Smooth muscle cell (in vitro differentiated cells): ENCODE measurements at regions not wholly inside any gene's neighbourhood (a gene's known extent, or its start where the extent isn't known, plus 50 kb on each side); places are given as distances from the start of the nearest gene placed in this dataset.

Experiments used
- DNase-seq: peaks from one replicate; lab custom pipeline; 2025; ENCODE audit not compliant: unreplicated experiment; lab: John Stamatoyannopoulos, UW
- H2AFZ ChIP-seq: fragments of 200-600 bp; sonication (generic); 2 replicates; pipeline ENCODE4 v1.6.0; 2016; ENCODE audit warnings: antibody characterized with exemption, low read depth, mild to moderate bottlenecking
- H3F3A ChIP-seq: fragments of 200-600 bp; sonication (generic); 2 replicates; pipeline ENCODE4 v1.6.0; 2017; ENCODE audit warnings: antibody characterized with exemption, low read depth
- H3K27ac ChIP-seq: fragments of 200-600 bp; sonication (generic); 2 replicates; pipeline ENCODE4 v1.5.1; 2016; ENCODE audit warnings: low read depth, mild to moderate bottlenecking
- H3K27me3 ChIP-seq: fragments of 200-600 bp; sonication (generic); 2 replicates; pipeline ENCODE4 v1.6.1; 2016; ENCODE audit warnings: low read depth, mild to moderate bottlenecking
- H3K36me3 ChIP-seq: fragments of 200-600 bp; sonication (generic); 2 replicates; pipeline ENCODE4 v1.5.1; 2016; ENCODE audit warnings: low read depth
- H3K4me1 ChIP-seq: fragments of 200-600 bp; sonication (generic); 2 replicates; pipeline ENCODE4 v1.5.1; 2016; ENCODE audit warnings: low read depth
- H3K4me2 ChIP-seq: fragments of 200-600 bp; sonication (generic); 2 replicates; pipeline ENCODE4 v1.6.0; 2016; ENCODE audit warnings: mild to moderate bottlenecking
- H3K4me3 ChIP-seq: fragments of 200-600 bp; sonication (generic); 2 replicates; pipeline ENCODE4 v1.5.1; 2016; ENCODE audit warnings: mild to moderate bottlenecking
- H3K79me2 ChIP-seq: fragments of 200-600 bp; sonication (generic); 2 replicates; pipeline ENCODE4 v1.6.0; 2016; ENCODE audit warnings: low read depth, mild to moderate bottlenecking
- H3K9ac ChIP-seq: fragments of 200-600 bp; sonication (generic); 2 replicates; pipeline ENCODE4 v1.6.0; 2016; ENCODE audit warnings: low read depth
- H3K9me3 ChIP-seq: fragments of 200-600 bp; sonication (generic); replicated peaks from 2 replicates; pipeline ENCODE4 v1.5.1; 2016; ENCODE audit warnings: low read depth
- H4K20me1 ChIP-seq: fragments of 200-600 bp; sonication (generic); 2 replicates; pipeline ENCODE4 v1.6.0; 2016; ENCODE audit warnings: low read depth
- WGBS: methylation state at CpG from one replicate; pipeline ENCODE4 v1.1.7; 2016; ENCODE audit warnings: low lambda C conversion rate; 5-methylcytosine and 5-hydroxymethylcytosine counted together
- TF ChIP-seq, protein P1 (sequence below): fragments of 200-600 bp; sonication (generic); IDR thresholded peaks from 2 replicates; pipeline ENCODE4 v1.5.1; 2017; ENCODE audit warnings: borderline replicate concordance, mild to moderate bottlenecking, antibody characterized with exemption; ENCODE audit not compliant: insufficient read depth, poor library complexity, severe bottlenecking

DNA sequence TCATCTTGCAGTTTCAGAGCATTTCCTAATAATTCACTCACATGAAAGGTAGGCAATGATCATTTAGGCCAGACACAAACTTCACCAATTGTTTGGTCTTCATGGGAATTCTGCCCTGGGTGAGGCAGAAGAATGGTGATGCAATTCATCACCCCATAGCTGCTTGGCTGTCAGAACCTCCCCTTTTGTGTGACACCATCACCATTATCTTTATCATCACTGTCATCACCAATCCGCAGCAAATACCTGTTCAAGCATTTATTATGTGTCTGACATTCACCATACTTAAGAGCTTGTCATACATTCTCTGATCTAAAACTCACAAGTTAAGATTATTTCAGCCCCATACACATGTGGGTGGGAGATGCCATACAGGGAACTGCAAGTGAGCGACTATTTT lies 799.5 kb upstream of the LRRN3 start:
- TF ChIP-seq, protein P1, sequence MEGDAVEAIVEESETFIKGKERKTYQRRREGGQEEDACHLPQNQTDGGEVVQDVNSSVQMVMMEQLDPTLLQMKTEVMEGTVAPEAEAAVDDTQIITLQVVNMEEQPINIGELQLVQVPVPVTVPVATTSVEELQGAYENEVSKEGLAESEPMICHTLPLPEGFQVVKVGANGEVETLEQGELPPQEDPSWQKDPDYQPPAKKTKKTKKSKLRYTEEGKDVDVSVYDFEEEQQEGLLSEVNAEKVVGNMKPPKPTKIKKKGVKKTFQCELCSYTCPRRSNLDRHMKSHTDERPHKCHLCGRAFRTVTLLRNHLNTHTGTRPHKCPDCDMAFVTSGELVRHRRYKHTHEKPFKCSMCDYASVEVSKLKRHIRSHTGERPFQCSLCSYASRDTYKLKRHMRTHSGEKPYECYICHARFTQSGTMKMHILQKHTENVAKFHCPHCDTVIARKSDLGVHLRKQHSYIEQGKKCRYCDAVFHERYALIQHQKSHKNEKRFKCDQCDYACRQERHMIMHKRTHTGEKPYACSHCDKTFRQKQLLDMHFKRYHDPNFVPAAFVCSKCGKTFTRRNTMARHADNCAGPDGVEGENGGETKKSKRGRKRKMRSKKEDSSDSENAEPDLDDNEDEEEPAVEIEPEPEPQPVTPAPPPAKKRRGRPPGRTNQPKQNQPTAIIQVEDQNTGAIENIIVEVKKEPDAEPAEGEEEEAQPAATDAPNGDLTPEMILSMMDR = no peak
- H4K20me1 ChIP-seq = no peaks in the 10 kb centered on the region
- DNase-seq = no peak
- no peaks in the 10 kb centered on the region for H3K79me2 ChIP-seq
- no peaks in the 10 kb centered on the region for H3K4me1 ChIP-seq
- H3K36me3 ChIP-seq = no peaks in the 10 kb centered on the region
- H3K27me3 ChIP-seq = no peaks in the 10 kb centered on the region
- H3K4me3 ChIP-seq = no peak overlapping the region
- no peak overlapping the region for H3K27ac ChIP-seq
- no peak overlapping the region for H2AFZ ChIP-seq
- no peaks in the 10 kb centered on the region for H3F3A ChIP-seq
- H3K4me2 ChIP-seq = no peak overlapping the region
- no peak overlapping the region for H3K9ac ChIP-seq
- 85% methylated on average over 2 of the region's 2 CpGs for WGBS
- H3K9me3 ChIP-seq = no peaks in the 10 kb centered on the region

- no peak for DNase-seq
- H3K4me1 ChIP-seq = no peaks in the 10 kb centered on the region
- no peaks in the 10 kb centered on the region for H4K20me1 ChIP-seq
- H3K27me3 ChIP-seq = no peaks in the 10 kb centered on the region
- TF ChIP-seq, protein P1 = no peak
- no peak overlapping the region for H3K27ac ChIP-seq
- no peaks in the 10 kb centered on the region for H3K9me3 ChIP-seq
- no peaks in the 10 kb centered on the region for H3K79me2 ChIP-seq
- no peak overlapping the region for H3K9ac ChIP-seq
- H3K4me2 ChIP-seq = no peak overlapping the region
- H2AFZ ChIP-seq = no peak overlapping the region
- WGBS = 89% methylated on average over 1 of the region's 1 CpG
- no peak overlapping the region for H3K4me3 ChIP-seq
- H3K36me3 ChIP-seq = no peaks in the 10 kb centered on the region
- H3F3A ChIP-seq = no peaks in the 10 kb centered on the region
Observed at GRCh38 chr7:110296321-110296720, 794.6 kb upstream of the LRRN3 start.

DNA sequence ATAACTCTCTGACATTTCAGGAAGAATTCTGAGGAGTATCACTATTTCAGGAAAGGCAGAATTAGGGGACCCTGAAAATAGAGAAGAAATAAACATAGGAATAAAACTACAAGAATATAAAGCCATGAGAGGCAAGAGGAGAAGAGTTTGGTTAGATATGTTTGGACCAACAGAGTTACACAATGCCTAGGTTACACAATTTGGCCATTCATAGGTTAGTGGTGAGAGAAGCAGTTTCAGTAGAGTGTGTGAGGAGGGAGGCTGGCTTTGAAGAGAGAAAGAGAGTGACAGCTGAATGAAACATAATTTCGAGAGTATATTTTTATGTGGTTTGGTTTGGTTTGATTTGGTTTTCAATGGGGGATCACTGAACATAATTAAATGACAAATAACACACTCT lies 783.2 kb upstream of the LRRN3 start:
- Histone ChIP-seq H3F3A (no peaks in the 10 kb centered on the region), H3K27ac (no peak overlapping the region), H3K4me2 (no peak overlapping the region), H3K9me3 (no peaks in the 10 kb centered on the region), H3K36me3 (no peaks in the 10 kb centered on the region), H3K4me1 (no peaks in the 10 kb centered on the region), H3K9ac (no peak overlapping the region), H4K20me1 (no peaks in the 10 kb centered on the region), H3K79me2 (no peaks in the 10 kb centered on the region), H3K27me3 (no peaks in the 10 kb centered on the region), H2AFZ (no peak overlapping the region), H3K4me3 (no peak overlapping the region)
- DNase-seq = no peak
- WGBS = 91% methylated on average over 1 of the region's 1 CpG
- TF ChIP-seq, protein P1 = no peak

GRCh38 chr7:110308791-110309190 lies 782.1 kb upstream of the LRRN3 start:
- 61% methylated on average over 5 of the region's 5 CpGs for WGBS
- H3K4me2 ChIP-seq = no peak overlapping the region

More at GRCh38 chr7:110308791-110309190, 782.1 kb upstream of the LRRN3 start:
- Histone ChIP-seq H2AFZ (no peak overlapping the region), H3K4me1 (no peaks in the 10 kb centered on the region), H3K36me3 (no peaks in the 10 kb centered on the region), H3K27ac (no peak overlapping the region), H4K20me1 (no peaks in the 10 kb centered on the region), H3K27me3 (no peaks in the 10 kb centered on the region), H3K9ac (no peak overlapping the region), H3K79me2 (no peaks in the 10 kb centered on the region), H3K9me3 (no peaks in the 10 kb centered on the region), H3K4me3 (no peak overlapping the region), H3F3A (no peaks in the 10 kb centered on the region)
- no peak for DNase-seq
- TF ChIP-seq, protein P1 = no peak
